SK-N-SH (cell line): ENCODE measurements at regions not wholly inside any gene's neighbourhood (a gene's known extent, or its start where the extent isn't known, plus 50 kb on each side); places are given as distances from the start of the nearest gene placed in this dataset.

Source experiments
- CTCF ChIA-PET: fragments of 300-600, 350-600 bp; formaldehyde crosslinking; extraction: SDS; loops from one replicate; lab custom pipeline; 2021; lab: Yijun Ruan, JAX
- POLR2A ChIA-PET: fragments of 350-600 bp; sonication (Branson Sonifier 250); formaldehyde crosslinking; extraction: SDS; loops from one replicate; lab custom pipeline; 2020; ENCODE audit warnings: antibody characterized with exemption, inconsistent platforms; lab: Yijun Ruan, JAX
- DNase-seq: peaks from one replicate; pipeline ENCODE4 v3.0.0; 2012
- H2AFZ ChIP-seq: fragments of 200-600 bp; sonication (generic); 2 replicates; pipeline ENCODE4 v1.8.1; 2016; ENCODE audit warnings: antibody characterized with exemption, mild to moderate bottlenecking, low read depth
- H3F3A ChIP-seq: fragments of 200-600 bp; sonication (generic); replicated peaks from 2 replicates; pipeline ENCODE3; 2016; ENCODE audit warnings: antibody characterized with exemption, mild to moderate bottlenecking; ENCODE audit not compliant: insufficient read depth
- H3K27ac ChIP-seq, 2 experiments: fragments of 200-500 bp in 1 of 2; fragments of 200-600 bp in 1 of 2; sonication (Bioruptor generic) in 1 of 2; sonication (generic), shearing (Covaris generic) in 1 of 2; 2 replicates each; pipeline versions ENCODE4 v1.5.1 to v1.6.1; 2014 to 2016; ENCODE audit warnings: low read depth in 2 of 2, inconsistent platforms in 1 of 2, low read length in 1 of 2, mild to moderate bottlenecking in 1 of 2, mixed read lengths in 1 of 2
- H3K27me3 ChIP-seq: fragments of 200-600 bp; sonication (generic), shearing (Covaris generic); 2 replicates; pipeline ENCODE4 v1.6.1; 2016; ENCODE audit warnings: mixed run types; ENCODE audit not compliant: insufficient read depth
- H3K36me3 ChIP-seq, 2 experiments: fragments of 200-500 bp in 1 of 2; fragments of 200-600 bp in 1 of 2; sonication (Bioruptor generic) in 1 of 2; sonication (generic) in 1 of 2; replicated peaks in 1 of 2; 2 replicates each; pipeline versions ENCODE3 to v1.5.1; 2014 to 2016; ENCODE audit warnings: low read length in 1 of 2, mild to moderate bottlenecking in 1 of 2; ENCODE audit not compliant: insufficient read depth in 2 of 2, control insufficient read depth in 1 of 2
- H3K4me1 ChIP-seq, 2 experiments: fragments of 200-500 bp in 1 of 2; fragments of 200-600 bp in 1 of 2; sonication (Bioruptor generic) in 1 of 2; sonication (generic), shearing (Covaris generic) in 1 of 2; 2 replicates each; pipeline versions ENCODE4 v1.5.1 to v1.6.1; 2014 to 2016; ENCODE audit warnings: low read depth in 1 of 2, low read length in 1 of 2, mixed run types in 1 of 2; ENCODE audit not compliant: insufficient read depth in 2 of 2, control insufficient read depth in 1 of 2
- H3K4me2 ChIP-seq: fragments of 200-600 bp; sonication (generic), shearing (Covaris generic); 2 replicates; pipeline ENCODE4 v1.6.1; 2017; ENCODE audit warnings: mixed run types
- H3K4me3 ChIP-seq, 2 experiments: fragments of 200-500 bp in 1 of 2; fragments of 200-600 bp in 1 of 2; sonication (Bioruptor generic) in 1 of 2; sonication (generic), shearing (Covaris generic) in 1 of 2; 2 replicates each; pipeline versions ENCODE4 v1.5.1 to v1.8.1; 2014 to 2016; ENCODE audit warnings: low read depth in 2 of 2, inconsistent platforms in 1 of 2, low read length in 1 of 2, mild to moderate bottlenecking in 1 of 2, mixed read lengths in 1 of 2, moderate library complexity in 1 of 2
- H3K79me2 ChIP-seq: fragments of 200-600 bp; sonication (generic); 2 replicates; pipeline ENCODE4 v1.8.1; 2017; ENCODE audit warnings: mild to moderate bottlenecking; ENCODE audit not compliant: insufficient read depth
- H3K9ac ChIP-seq: fragments of 200-600 bp; sonication (generic); 2 replicates; pipeline ENCODE4 v1.6.1; 2017; ENCODE audit warnings: mixed run types
- H3K9me2 ChIP-seq: fragments of 200-600 bp; sonication (generic); 2 replicates; pipeline ENCODE4 v1.6.1; 2017; ENCODE audit warnings: mixed run types
- H3K9me3 ChIP-seq: fragments of 200-600 bp; sonication (generic); 2 replicates; pipeline ENCODE4 v1.6.1; 2017; ENCODE audit warnings: mixed run types, mild to moderate bottlenecking, moderate library complexity
- H4K20me1 ChIP-seq: fragments of 200-600 bp; sonication (generic); 2 replicates; pipeline ENCODE4 v1.6.1; 2017; ENCODE audit warnings: mild to moderate bottlenecking, mixed run types; ENCODE audit not compliant: insufficient read depth
- ELF1 ChIP-seq: IDR thresholded peaks from 2 replicates; pipeline ENCODE4 v1.4.0; 2012
- FOSL2 ChIP-seq: IDR thresholded peaks from 2 replicates; pipeline ENCODE4 v1.4.0; 2012; ENCODE audit warnings: low read depth, mild to moderate bottlenecking, moderate library complexity, borderline replicate concordance
- FOXJ3 ChIP-seq: sonication (generic); formaldehyde crosslinking; IDR thresholded peaks from 2 replicates; pipeline ENCODE4 v1.5.1; 2020; ENCODE audit warnings: mild to moderate bottlenecking, missing genetic modification reagents
- FOXM1 ChIP-seq: IDR thresholded peaks from 2 replicates; pipeline ENCODE4 v1.4.0; 2012; ENCODE audit warnings: low read depth, mild to moderate bottlenecking
- GABPA ChIP-seq: IDR thresholded peaks from 2 replicates; pipeline ENCODE4 v1.4.0; 2012; ENCODE audit warnings: low read depth, mild to moderate bottlenecking
- GATA2 ChIP-seq: sonication (generic); formaldehyde crosslinking; IDR thresholded peaks from 2 replicates; pipeline ENCODE4 v1.5.0; 2020; ENCODE audit warnings: mild to moderate bottlenecking, missing genetic modification reagents
- JUND ChIP-seq: IDR thresholded peaks from 2 replicates; pipeline ENCODE4 v1.4.0; 2012
- NFIC ChIP-seq: IDR thresholded peaks from 2 replicates; pipeline ENCODE4 v1.4.0; 2012; ENCODE audit warnings: borderline replicate concordance
- POLR2AphosphoS5 ChIP-seq: IDR thresholded peaks from 2 replicates; pipeline ENCODE4 v1.6.1; 2012; ENCODE audit warnings: low read depth, low read length
- RAD21 ChIP-seq: IDR thresholded peaks from 2 replicates; pipeline ENCODE4 v1.6.1; 2012; ENCODE audit warnings: mild to moderate bottlenecking, low read length
- RCOR1 ChIP-seq: fragments of 150-350 bp; IDR thresholded peaks from 2 replicates; pipeline ENCODE4 v1.6.1; 2017; ENCODE audit warnings: antibody characterized with exemption, low read length
- RFX5 ChIP-seq: IDR thresholded peaks from 2 replicates; pipeline ENCODE4 v1.6.1; 2012; ENCODE audit warnings: mild to moderate bottlenecking, improper control_type of control experiment, low read length
- RXRA ChIP-seq: IDR thresholded peaks from 2 replicates; pipeline ENCODE4 v1.4.0; 2012; ENCODE audit warnings: low read depth, mild to moderate bottlenecking, borderline replicate concordance
- SIN3A ChIP-seq: IDR thresholded peaks from 2 replicates; pipeline ENCODE4 v1.6.1; 2012; ENCODE audit warnings: low read depth, mild to moderate bottlenecking, low read length, moderate library complexity, borderline replicate concordance
- SMC3 ChIP-seq: IDR thresholded peaks from 2 replicates; pipeline ENCODE4 v1.6.1; 2012; ENCODE audit warnings: low read depth, low read length, improper control_type of control experiment
- TAF1 ChIP-seq: IDR thresholded peaks from 2 replicates; pipeline ENCODE4 v1.6.1; 2012; ENCODE audit warnings: low read depth, mild to moderate bottlenecking, low read length, moderate library complexity, borderline replicate concordance
- TEAD4 ChIP-seq: IDR thresholded peaks from 2 replicates; pipeline ENCODE4 v1.4.0; 2012; ENCODE audit warnings: mild to moderate bottlenecking, borderline replicate concordance; ENCODE audit not compliant: insufficient read depth
- USF2 ChIP-seq: fragments of 150-350 bp; IDR thresholded peaks from 2 replicates; pipeline ENCODE4 v1.6.1; 2017; ENCODE audit warnings: antibody characterized with exemption, low read length, low read depth, borderline replicate concordance
- WGBS: methylation state at CpG from one replicate; pipeline ENCODE4 v1.1.6; 2017; ENCODE audit warnings: low lambda C conversion rate; 5-methylcytosine and 5-hydroxymethylcytosine counted together
- TF ChIP-seq, protein P1 (sequence below): IDR thresholded peaks from 2 replicates; pipeline ENCODE4 v1.4.0; 2012; ENCODE audit warnings: low read depth, borderline replicate concordance
- TF ChIP-seq, protein P2 (sequence below): IDR thresholded peaks from 2 replicates; pipeline ENCODE4 v1.4.0; 2012; ENCODE audit warnings: low read depth, borderline replicate concordance

GRCh38 chr1:168390271-168390670, 109.6 kb downstream of the TBX19 start:
- Histone ChIP-seq H3K4me3 (no peak overlapping the region), H3K4me2 (no peak overlapping the region), H3K9me3 (no peaks in the 10 kb centered on the region), H4K20me1 (no peaks in the 10 kb centered on the region), H3F3A (no peaks in the 10 kb centered on the region), H3K4me1 (peaks cover 0 to 8% of the 10 kb centered on the region in 2 experiments; a peak in 1 of 4 replicates), H3K79me2 (no peaks in the 10 kb centered on the region), H3K9ac (no peak overlapping the region), H3K36me3 (no peaks in the 10 kb centered on the region), H2AFZ (no peak overlapping the region), H3K9me2 (no peaks in the 10 kb centered on the region), H3K27me3 (no peaks in the 10 kb centered on the region), H3K27ac (no peak overlapping the region)
- DNase-seq: no peak
- POLR2A ChIA-PET: no interaction called here
- CTCF ChIA-PET: interaction anchor here (1.3 kb wide), 1 partner anchor 48 kb away, joined by 5 read pairs; no protein-coding TSS in a partner anchor
- WGBS: 53% methylated on average over 2 of the region's 2 CpGs
- TF ChIP-seq POLR2AphosphoS5 (no peak), GABPA (no peak), NFIC (no peak), JUND (no peak), FOSL2 (no peak), RFX5 (no peak), FOXM1 (no peak), RCOR1 (no peak), USF2 (no peak), FOXJ3 (CRISPR knock-in tag) (no peak), RXRA (no peak), TAF1 (no peak), SIN3A (no peak), RAD21 (no peak), SMC3 (no peak), TEAD4 (no peak), GATA2 (CRISPR knock-in tag) (no peak), ELF1 (no peak)
- TF ChIP-seq, protein P1, sequence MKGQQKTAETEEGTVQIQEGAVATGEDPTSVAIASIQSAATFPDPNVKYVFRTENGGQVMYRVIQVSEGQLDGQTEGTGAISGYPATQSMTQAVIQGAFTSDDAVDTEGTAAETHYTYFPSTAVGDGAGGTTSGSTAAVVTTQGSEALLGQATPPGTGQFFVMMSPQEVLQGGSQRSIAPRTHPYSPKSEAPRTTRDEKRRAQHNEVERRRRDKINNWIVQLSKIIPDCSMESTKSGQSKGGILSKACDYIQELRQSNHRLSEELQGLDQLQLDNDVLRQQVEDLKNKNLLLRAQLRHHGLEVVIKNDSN: no peak
- TF ChIP-seq, protein P2, sequence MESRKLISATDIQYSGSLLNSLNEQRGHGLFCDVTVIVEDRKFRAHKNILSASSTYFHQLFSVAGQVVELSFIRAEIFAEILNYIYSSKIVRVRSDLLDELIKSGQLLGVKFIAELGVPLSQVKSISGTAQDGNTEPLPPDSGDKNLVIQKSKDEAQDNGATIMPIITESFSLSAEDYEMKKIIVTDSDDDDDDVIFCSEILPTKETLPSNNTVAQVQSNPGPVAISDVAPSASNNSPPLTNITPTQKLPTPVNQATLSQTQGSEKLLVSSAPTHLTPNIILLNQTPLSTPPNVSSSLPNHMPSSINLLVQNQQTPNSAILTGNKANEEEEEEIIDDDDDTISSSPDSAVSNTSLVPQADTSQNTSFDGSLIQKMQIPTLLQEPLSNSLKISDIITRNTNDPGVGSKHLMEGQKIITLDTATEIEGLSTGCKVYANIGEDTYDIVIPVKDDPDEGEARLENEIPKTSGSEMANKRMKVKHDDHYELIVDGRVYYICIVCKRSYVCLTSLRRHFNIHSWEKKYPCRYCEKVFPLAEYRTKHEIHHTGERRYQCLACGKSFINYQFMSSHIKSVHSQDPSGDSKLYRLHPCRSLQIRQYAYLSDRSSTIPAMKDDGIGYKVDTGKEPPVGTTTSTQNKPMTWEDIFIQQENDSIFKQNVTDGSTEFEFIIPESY: no peak
